A549 (cell line): ENCODE measurements at regions not wholly inside any gene's neighbourhood (a gene's known extent, or its start where the extent isn't known, plus 50 kb on each side); places are given as distances from the start of the nearest gene placed in this dataset.

ENCODE experiments used
- ATAC-seq, 2 experiments: fragments of 200-7000 bp in 1 of 2; fragments of >200 bp in 1 of 2; cut with Nextera tagmentation in 1 of 2; cut with Tn5 transposase in 1 of 2; 3 replicates each; pipeline versions ENCODE4 v1.8.0 to v1.9.1; 2018 to 2020; ENCODE audit warnings: mild to moderate bottlenecking in 1 of 2, moderate library complexity in 1 of 2
- CTCF ChIA-PET: fragments of 300-600 bp; sonication (Branson Sonifier 250); formaldehyde crosslinking; extraction: SDS; loops from one replicate; lab custom pipeline; 2021; ENCODE audit warnings: antibody characterized with exemption, inconsistent platforms; lab: Yijun Ruan, JAX
- POLR2A ChIA-PET: fragments of 350-600 bp; formaldehyde crosslinking; extraction: SDS; loops from one replicate; lab custom pipeline; 2021; ENCODE audit warnings: antibody characterized with exemption, inconsistent platforms; lab: Yijun Ruan, JAX
- DNase-seq, 2 experiments: peaks; one replicate each; pipeline versions ENCODE4 v3.0.0 to v3.0.0-alpha.2; 2011 to 2016; ENCODE audit warnings: low read depth in 1 of 2, low spot score in 1 of 2
- FAIRE-seq: peaks from 2 replicates; lab custom pipeline; 2011; peaks lifted over from hg19 to GRCh38; lab: Jason Lieb, UNC
- H3K27ac ChIP-seq, 2 experiments: fragments of >200 bp; sonication (Bioruptor Twin); formaldehyde crosslinking; 3 replicates each; pipeline ENCODE4 v1.5.1; 2016 to 2017
- H3K4me1 ChIP-seq: fragments of >200 bp; sonication (Bioruptor Twin); formaldehyde crosslinking; 3 replicates; pipeline ENCODE4 v1.6.1; 2016
- H3K4me2 ChIP-seq: fragments of >200 bp; sonication (Bioruptor Twin); formaldehyde crosslinking; 3 replicates; pipeline ENCODE4 v1.6.1; 2016
- H3K4me3 ChIP-seq: fragments of >200 bp; sonication (Bioruptor Twin); formaldehyde crosslinking; 3 replicates; pipeline ENCODE4 v1.5.1; 2016
- H3K9me3 ChIP-seq: fragments of >200 bp; sonication (Bioruptor Twin); formaldehyde crosslinking; 3 replicates; pipeline ENCODE4 v1.6.1; 2016
- ATOH8 ChIP-seq: fragments of 250-450 bp; sonication (Bioruptor Pico); IDR thresholded peaks from 2 replicates; pipeline ENCODE4 v1.5.0; 2020; ENCODE audit warnings: low read depth, mild to moderate bottlenecking, moderate library complexity
- BCL3 ChIP-seq: fragments of >200 bp; sonication (Bioruptor Twin); formaldehyde crosslinking; IDR thresholded peaks from 3 replicates; pipeline ENCODE4 v1.6.1; 2016
- CBX2 ChIP-seq: fragments of 200-600 bp; sonication (generic); IDR thresholded peaks from 2 replicates; pipeline ENCODE4 v1.6.1; 2016; ENCODE audit warnings: low read depth, mild to moderate bottlenecking, borderline replicate concordance
- CEBPB ChIP-seq, 2 experiments: fragments of >200 bp in 1 of 2; sonication (Bioruptor Twin) in 1 of 2; formaldehyde crosslinking in 1 of 2; IDR thresholded peaks; 2 replicates each; pipeline ENCODE4 v1.6.1; 2012 to 2016
- EHMT2 ChIP-seq: fragments of 200-600 bp; sonication (generic); IDR thresholded peaks from 2 replicates; pipeline ENCODE4 v1.6.1; 2016; ENCODE audit warnings: antibody characterized with exemption, low read depth, mild to moderate bottlenecking, moderate library complexity
- ELK1 ChIP-seq: fragments of 150-350 bp; IDR thresholded peaks from 2 replicates; pipeline ENCODE4 v1.6.1; 2014; ENCODE audit warnings: low read depth, mild to moderate bottlenecking, low read length
- FOSB ChIP-seq: fragments of 250-450 bp; sonication (Bioruptor Pico); IDR thresholded peaks from 2 replicates; pipeline ENCODE4 v1.5.0; 2020; ENCODE audit warnings: mild to moderate bottlenecking, moderate library complexity
- FOSL2 ChIP-seq, 2 experiments: fragments of 450-650 bp in 1 of 2; fragments of >200 bp in 1 of 2; sonication (Bioruptor Twin) in 1 of 2; formaldehyde crosslinking; IDR thresholded peaks; 2 replicates each; pipeline versions ENCODE4 v1.5.0 to v1.6.1; 2016 to 2020; ENCODE audit warnings: mild to moderate bottlenecking in 1 of 2, moderate library complexity in 1 of 2
- FOXS1 ChIP-seq: fragments of 250-450 bp; sonication (Bioruptor Pico); IDR thresholded peaks from 2 replicates; pipeline ENCODE4 v1.5.0; 2020; ENCODE audit warnings: mild to moderate bottlenecking, moderate library complexity
- HEYL ChIP-seq: fragments of 250-450 bp; sonication (Bioruptor Pico); IDR thresholded peaks from 2 replicates; pipeline ENCODE4 v1.8.0; 2021; ENCODE audit warnings: mild to moderate bottlenecking, moderate library complexity
- HMGXB4 ChIP-seq: fragments of 250-450 bp; sonication (Bioruptor Pico); IDR thresholded peaks from 2 replicates; pipeline ENCODE4 v1.5.0; 2021; ENCODE audit warnings: mild to moderate bottlenecking, moderate library complexity, borderline replicate concordance
- HOXA7 ChIP-seq: fragments of 250-450 bp; sonication (Bioruptor Pico); IDR thresholded peaks from 2 replicates; pipeline ENCODE4 v1.5.0; 2020; ENCODE audit warnings: mild to moderate bottlenecking, moderate library complexity
- HOXB5 ChIP-seq: fragments of 250-450 bp; sonication (Bioruptor Pico); IDR thresholded peaks from 2 replicates; pipeline ENCODE4 v1.5.0; 2020; ENCODE audit warnings: mild to moderate bottlenecking, moderate library complexity
- JUN ChIP-seq, 2 experiments: fragments of >200 bp; sonication (Bioruptor Twin); formaldehyde crosslinking; IDR thresholded peaks; 2 replicates in 1 of 2; 3 replicates in 1 of 2; pipeline ENCODE4 v1.6.1; 2016 to 2017
- JUNB ChIP-seq: fragments of >200 bp; sonication (Bioruptor Twin); formaldehyde crosslinking; IDR thresholded peaks from 2 replicates; pipeline ENCODE4 v1.6.1; 2016
- KDM5A ChIP-seq: fragments of 200-600 bp; sonication (generic); IDR thresholded peaks from 2 replicates; pipeline ENCODE4 v1.6.1; 2016; ENCODE audit warnings: antibody characterized with exemption, mild to moderate bottlenecking
- MAX ChIP-seq: IDR thresholded peaks from 2 replicates; pipeline ENCODE4 v1.6.1; 2012
- MAZ ChIP-seq: fragments of 150-350 bp; IDR thresholded peaks from 2 replicates; pipeline ENCODE4 v1.6.1; 2014; ENCODE audit warnings: antibody characterized with exemption, low read depth, low read length, borderline replicate concordance
- NFE2L2 ChIP-seq: fragments of 150-350 bp; conservative IDR thresholded peaks from 2 replicates; pipeline ENCODE4 v1.6.1; 2014; ENCODE audit warnings: low read length
- NPAS2 ChIP-seq: fragments of 250-450 bp; sonication (Bioruptor Pico); IDR thresholded peaks from 2 replicates; pipeline ENCODE4 v1.8.0; 2022; ENCODE audit warnings: mild to moderate bottlenecking, moderate library complexity, borderline replicate concordance
- PBX3 ChIP-seq: IDR thresholded peaks from 2 replicates; pipeline ENCODE4 v1.6.1; 2012
- PHF8 ChIP-seq: fragments of 200-600 bp; sonication (generic); IDR thresholded peaks from 2 replicates; pipeline ENCODE4 v1.6.1; 2016; ENCODE audit warnings: low read depth, mild to moderate bottlenecking, antibody characterized with exemption, moderate library complexity, borderline replicate concordance
- RCOR1 ChIP-seq: fragments of 150-350 bp; IDR thresholded peaks from 2 replicates; pipeline ENCODE4 v1.6.1; 2014; ENCODE audit warnings: antibody characterized with exemption, low read length, low read depth
- RNF2 ChIP-seq: fragments of 200-600 bp; sonication (generic); IDR thresholded peaks from 2 replicates; pipeline ENCODE4 v1.6.1; 2016; ENCODE audit warnings: low read depth, mild to moderate bottlenecking, antibody characterized with exemption, moderate library complexity, borderline replicate concordance
- TFCP2L1 ChIP-seq: fragments of 250-450 bp; sonication (Bioruptor Pico); IDR thresholded peaks from 2 replicates; pipeline ENCODE4 v1.5.0; 2021; ENCODE audit warnings: mild to moderate bottlenecking
- ZSCAN20 ChIP-seq: fragments of 250-450 bp; sonication (Bioruptor Pico); IDR thresholded peaks from 2 replicates; pipeline ENCODE4 v1.8.0; 2022; ENCODE audit warnings: mild to moderate bottlenecking, moderate library complexity
- WGBS: methylation state at CpG from one replicate; pipeline ENCODE4 v1.1.6; 2017; ENCODE audit errors: missing lambda C conversion rate; 5-methylcytosine and 5-hydroxymethylcytosine counted together

GRCh38 chr16:27129401-27129800, 62.7 kb downstream of the C16orf82 start:
- CTCF ChIA-PET = no interaction called here
- DNase-seq (no peak), FAIRE-seq (no peak), ATAC-seq (no peak)
- POLR2A ChIA-PET = no interaction called here
- no peaks in the 10 kb centered on the region for H3K4me1 ChIP-seq
- no peak overlapping the region for H3K27ac ChIP-seq
- 0% methylated on average over 2 of the region's 2 CpGs for WGBS
- H3K4me3 ChIP-seq = no peak overlapping the region
- TF ChIP-seq HMGXB4 (CRISPR knock-in tag) (no peak), EHMT2 (no peak), TFCP2L1 (no peak), HOXA7 (CRISPR knock-in tag) (no peak), RCOR1 (no peak), HOXB5 (no peak), ELK1 (no peak), JUNB (no peak), PHF8 (no peak), FOSL2 (IDR thresholded peaks at IDR 0.05) (no peak), FOSL2 (CRISPR knock-in tag; IDR thresholded peaks at IDR 0.05) (no peak), ATOH8 (CRISPR knock-in tag) (no peak)
- peaks cover 9% of the 10 kb centered on the region; the same call in 2 of the 3 replicates for H3K9me3 ChIP-seq
- H3K4me2 ChIP-seq = no peak overlapping the region

- Histone ChIP-seq H3K4me3 (no peak overlapping the region), H3K27ac (no peak overlapping the region), H3K9me3 (no peaks in the 10 kb centered on the region), H3K4me1 (no peaks in the 10 kb centered on the region), H3K4me2 (no peak overlapping the region)
- ATAC-seq (no peak), FAIRE-seq (no peak), DNase-seq (no peak)
- no peak for TF ChIP-seq NFE2L2
- TF ChIP-seq NPAS2 (CRISPR knock-in tag) = no peak
- TF ChIP-seq FOXS1 = no peak
- TF ChIP-seq BCL3 = no peak
- TF ChIP-seq JUNB = no peak
- no peak for TF ChIP-seq ZSCAN20 (CRISPR knock-in tag)
- TF ChIP-seq PBX3 = no peak
- TF ChIP-seq JUN (IDR thresholded peaks at IDR 0.05) = no peak
- no peak for TF ChIP-seq ELK1
- no peak for TF ChIP-seq HOXA7 (CRISPR knock-in tag)
- TF ChIP-seq FOSB = no peak
- TF ChIP-seq EHMT2 = no peak
- no peak for TF ChIP-seq MAZ
- TF ChIP-seq CBX2 = no peak
- TF ChIP-seq HEYL (CRISPR knock-in tag) = no peak
- TF ChIP-seq MAX = no peak
- no peak for TF ChIP-seq PHF8
- no peak for TF ChIP-seq RNF2
- TF ChIP-seq CEBPB (IDR thresholded peaks at IDR 0.05) = no peak
- TF ChIP-seq KDM5A = no peak
- WGBS = 20% methylated on average over 5 of the region's 5 CpGs
- ChIA-PET POLR2A (no interaction called here), CTCF (no interaction called here)
Measured at GRCh38 chr16:27138257-27138656, 65.1 kb upstream of the KDM8 start.
